Transverse colon (tissue), 4 donors: ENCODE measurements at regions not wholly inside any gene's neighbourhood (a gene's known extent, or its start where the extent isn't known, plus 50 kb on each side); places are given as distances from the start of the nearest gene placed in this dataset.
A peak's percentile ranks its signal among the peaks of the same experiment; 100 is the strongest.

Experiments
- DNase-seq: peaks from one replicate; pipeline ENCODE4 v3.0.0-alpha.2; 2019
- H3K27ac ChIP-seq, 4 donors: fragments of 200-600 bp; sonication (generic); 2 replicates each; pipeline ENCODE4 v1.5.1; 2016 to 2018; ENCODE audit warnings: inconsistent platforms in 4 of 4
- H3K27me3 ChIP-seq: fragments of 200-600 bp; sonication (generic); 2 replicates; pipeline ENCODE4 v1.5.1; 2017; ENCODE audit warnings: inconsistent platforms
- H3K36me3 ChIP-seq, 4 donors: fragments of 200-600 bp; sonication (generic); 2 replicates each; pipeline ENCODE4 v1.5.1; 2017 to 2019; ENCODE audit warnings: inconsistent platforms in 4 of 4
- H3K4me1 ChIP-seq, 4 donors: fragments of 200-600 bp; sonication (generic); 2 replicates each; pipeline ENCODE4 v1.5.1; 2017 to 2020; ENCODE audit warnings: inconsistent platforms in 4 of 4
- H3K4me3 ChIP-seq, 4 donors: fragments of 200-600 bp; sonication (generic); 1 replicate in 1 of 4; 2 replicates in 3 of 4; pipeline versions ENCODE4 v1.5.1 to v1.6.1; 2017 to 2019; ENCODE audit warnings: inconsistent platforms in 4 of 4
- H3K9me3 ChIP-seq, 2 donors: fragments of 200-600 bp; sonication (generic); 2 replicates each; pipeline ENCODE4 v1.5.1; 2017 to 2019; ENCODE audit warnings: inconsistent platforms in 2 of 2
- EP300 ChIP-seq: sonication (generic); formaldehyde crosslinking; IDR thresholded peaks from one replicate; pipeline ENCODE4 v1.6.1; 2017; ENCODE audit warnings: antibody characterized with exemption, low read depth
- POLR2A ChIP-seq: fragments of 450-650 bp; IDR thresholded peaks from one replicate; pipeline ENCODE4 v1.6.1; 2016; ENCODE audit warnings: antibody characterized with exemption, mild to moderate bottlenecking, moderate library complexity
- POLR2AphosphoS5 ChIP-seq, 3 donors: sonication (generic); formaldehyde crosslinking; IDR thresholded peaks; one replicate each; pipeline ENCODE4 v1.6.1; 2016; ENCODE audit warnings: antibody characterized with exemption in 3 of 3
- WGBS, 2 donors: methylation state at CpG; one replicate each; pipeline ENCODE4 v1.1.5; 2018; ENCODE audit warnings: low coverage in 1 of 2; 5-methylcytosine and 5-hydroxymethylcytosine counted together
- in situ Hi-C, 4 donors: fragments of 200-750 bp; cut with MboI; loops; one replicate each; pipeline versions ENCODE4 v1.15.0 to v1.15.1; 2017; ENCODE audit warnings: low sequenced_read_pairs in 3 of 4, low pct_ligation_motif_present in 1 of 4, low pct_unique_long_range_greater_than_20kb in 1 of 4
- intact Hi-C: fragments of 100-400 bp; cut with DNase I; formaldehyde crosslinking; loops from one replicate; pipeline ENCODE4 v1.15.1; 2023; ENCODE audit warnings: low total_unique reads
- TF ChIP-seq, protein P1 (sequence below), 5 experiments: fragments of 200-600 bp in 3 of 5; fragments of 450-650 bp in 2 of 5; sonication (generic) in 3 of 5; IDR thresholded peaks; 1 replicate in 2 of 5; 2 replicates in 3 of 5; pipeline ENCODE4 v1.5.1; 2016 to 2017; ENCODE audit warnings: antibody characterized with exemption in 5 of 5, inconsistent platforms in 3 of 5, mild to moderate bottlenecking in 2 of 5, moderate library complexity in 1 of 5

DNA sequence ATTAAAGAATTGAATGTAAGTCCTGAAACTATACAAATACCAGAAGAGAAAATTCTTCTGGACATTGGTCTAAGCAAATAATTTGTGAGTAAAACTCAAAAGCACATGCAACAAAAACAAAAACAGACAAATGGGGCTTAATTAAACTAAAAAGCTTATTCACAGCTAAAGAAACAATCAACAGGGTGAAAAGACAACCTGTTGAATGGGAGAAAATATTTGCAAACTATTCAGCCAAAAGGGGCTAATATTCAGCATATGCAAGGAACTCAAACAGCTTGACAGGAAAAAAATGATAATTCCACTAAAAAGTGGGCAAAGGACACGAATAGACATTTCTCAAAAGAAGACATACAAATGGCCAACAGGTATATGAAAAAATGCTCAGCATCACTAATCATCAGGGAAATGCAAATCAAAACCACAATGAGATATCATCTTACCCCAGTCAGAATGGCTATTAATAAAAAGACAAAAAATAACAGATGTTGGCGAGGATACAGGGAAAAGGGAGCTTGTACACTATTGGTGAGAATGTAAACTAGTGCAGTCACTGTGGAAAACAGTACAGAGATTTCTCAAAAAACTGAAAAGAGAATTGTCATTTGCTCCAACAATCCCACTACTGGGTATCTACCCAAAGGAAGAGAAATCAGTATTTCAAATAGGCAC, 177.5 kb upstream of the RTL1 start:
- in situ Hi-C loops, result no loop called here
- 72 to 92% methylated on average over 2 of the region's 2 CpGs for WGBS, 2 donors

DNA sequence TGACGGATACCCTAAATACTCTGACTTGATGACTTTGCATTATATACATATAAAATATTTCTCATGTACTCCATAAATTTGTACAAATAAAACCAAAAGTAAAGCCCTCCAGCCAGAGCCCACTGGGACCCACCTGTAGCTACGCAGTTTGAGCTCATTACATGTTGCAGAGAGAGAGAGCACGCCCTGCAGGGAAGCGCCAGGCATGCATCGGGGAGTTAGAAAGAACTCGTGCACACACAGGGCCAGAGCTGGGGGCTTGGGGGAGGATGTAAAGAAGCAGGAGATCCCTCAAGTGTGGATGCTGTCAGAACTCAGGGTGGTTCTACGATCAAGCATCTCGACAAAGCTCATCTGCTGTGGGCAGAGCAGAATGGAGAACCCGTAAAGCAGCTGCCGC, 178.5 kb upstream of the RTL1 start:
- H3K4me1 ChIP-seq, result peaks cover 0 to 8% (median 0%) of the 10 kb centered on the region in 4 donors
- no peaks in the 10 kb centered on the region for H3K36me3 ChIP-seq
- no peak overlapping the region for H3K4me3 ChIP-seq
- no peak overlapping the region for H3K27ac ChIP-seq
- H3K9me3 ChIP-seq, result no peaks in the 10 kb centered on the region
- TF ChIP-seq EP300, result no peak
- TF ChIP-seq, protein P1, sequence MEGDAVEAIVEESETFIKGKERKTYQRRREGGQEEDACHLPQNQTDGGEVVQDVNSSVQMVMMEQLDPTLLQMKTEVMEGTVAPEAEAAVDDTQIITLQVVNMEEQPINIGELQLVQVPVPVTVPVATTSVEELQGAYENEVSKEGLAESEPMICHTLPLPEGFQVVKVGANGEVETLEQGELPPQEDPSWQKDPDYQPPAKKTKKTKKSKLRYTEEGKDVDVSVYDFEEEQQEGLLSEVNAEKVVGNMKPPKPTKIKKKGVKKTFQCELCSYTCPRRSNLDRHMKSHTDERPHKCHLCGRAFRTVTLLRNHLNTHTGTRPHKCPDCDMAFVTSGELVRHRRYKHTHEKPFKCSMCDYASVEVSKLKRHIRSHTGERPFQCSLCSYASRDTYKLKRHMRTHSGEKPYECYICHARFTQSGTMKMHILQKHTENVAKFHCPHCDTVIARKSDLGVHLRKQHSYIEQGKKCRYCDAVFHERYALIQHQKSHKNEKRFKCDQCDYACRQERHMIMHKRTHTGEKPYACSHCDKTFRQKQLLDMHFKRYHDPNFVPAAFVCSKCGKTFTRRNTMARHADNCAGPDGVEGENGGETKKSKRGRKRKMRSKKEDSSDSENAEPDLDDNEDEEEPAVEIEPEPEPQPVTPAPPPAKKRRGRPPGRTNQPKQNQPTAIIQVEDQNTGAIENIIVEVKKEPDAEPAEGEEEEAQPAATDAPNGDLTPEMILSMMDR (IDR thresholded peaks at IDR 0.05), result no peak
- TF ChIP-seq POLR2A, result no peak
- TF ChIP-seq POLR2AphosphoS5 (IDR thresholded peaks at IDR 0.05), result no peak
- DNase-seq, result no peak
- in situ Hi-C loops (no loop called here), intact Hi-C loops (no loop called here)
- peaks cover 48% of the 10 kb centered on the region for H3K27me3 ChIP-seq
- WGBS, 2 donors, result 78 to 100% methylated on average over 1 to 10 of the region's 10 CpGs

More for the DNA sequence above, 177.5 kb upstream of the RTL1 start:
- no peaks in the 10 kb centered on the region for H3K9me3 ChIP-seq
- H3K4me1 ChIP-seq, result peaks cover 0 to 9% (median 0%) of the 10 kb centered on the region in 4 donors
- no peak for DNase-seq
- TF ChIP-seq, protein P1 (IDR thresholded peaks at IDR 0.05), result no peak
- TF ChIP-seq POLR2AphosphoS5 (IDR thresholded peaks at IDR 0.05) (no peak), POLR2A (no peak), EP300 (no peak)
- intact Hi-C loops, result no loop called here
- H3K27me3 ChIP-seq, result peaks cover 58% of the 10 kb centered on the region
- no peak overlapping the region for H3K27ac ChIP-seq
- no peak overlapping the region for H3K4me3 ChIP-seq
- no peaks in the 10 kb centered on the region for H3K36me3 ChIP-seq

DNA sequence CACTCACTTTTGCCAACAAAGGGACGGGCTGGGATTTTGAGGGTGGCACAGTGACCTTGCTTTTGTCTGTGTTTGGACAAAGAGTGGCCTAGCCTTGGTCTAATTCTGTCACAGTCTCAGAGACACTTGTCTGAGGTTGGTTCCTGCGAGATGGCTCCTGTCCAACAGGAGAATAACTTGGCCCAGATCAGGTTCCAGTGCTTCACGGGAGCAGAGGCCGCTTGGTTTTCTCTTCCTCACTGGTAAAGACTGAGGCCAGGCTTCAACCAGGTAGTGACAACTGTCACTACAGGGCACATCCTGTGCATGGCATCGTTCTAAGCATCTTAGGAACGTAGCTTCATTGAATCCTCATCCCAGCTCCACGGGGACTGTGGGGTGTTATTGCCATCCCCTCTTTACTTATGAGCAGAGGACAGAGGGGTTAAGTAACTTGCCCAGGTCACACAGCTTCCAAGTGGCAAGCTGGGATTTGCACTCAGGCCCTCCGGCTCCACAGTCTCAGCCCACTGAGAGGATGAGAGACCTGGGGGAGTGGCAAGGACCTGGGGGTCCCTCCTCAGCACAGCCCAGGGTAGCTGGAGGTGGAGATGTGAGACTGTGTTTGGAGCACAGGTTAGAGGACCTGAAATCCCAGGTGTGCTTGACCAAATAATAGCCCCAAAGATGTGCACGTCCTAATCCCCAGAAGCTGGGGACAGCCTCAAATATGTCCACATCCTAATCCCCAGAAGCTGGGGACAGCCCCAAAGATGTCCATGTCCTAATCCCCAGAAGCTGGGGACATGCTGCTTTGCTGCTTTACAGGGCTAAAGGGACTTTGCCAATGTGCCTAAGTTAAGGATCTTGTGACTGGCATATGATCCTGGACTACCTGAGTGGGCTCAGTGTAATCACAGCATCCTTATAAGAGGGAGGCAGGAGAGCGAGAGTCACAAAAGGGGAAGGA, 179.2 kb upstream of the RTL1 start:
- in situ Hi-C loops (no loop called here), intact Hi-C loops (no loop called here)
- Histone ChIP-seq H3K4me1 (peaks cover 0 to 2% (median 0%) of the 10 kb centered on the region in 4 donors), H3K27me3 (peaks cover 42% of the 10 kb centered on the region), H3K36me3 (no peaks in the 10 kb centered on the region), H3K27ac (no peak overlapping the region), H3K4me3 (no peak overlapping the region), H3K9me3 (no peaks in the 10 kb centered on the region)
- 80% methylated on average over 10 of the region's 10 CpGs; no CpG with 5 or more reads in 1 of the 2 donors for WGBS, 2 donors
- TF ChIP-seq POLR2A (no peak), EP300 (no peak), POLR2AphosphoS5 (IDR thresholded peaks at IDR 0.05) (no peak)
- TF ChIP-seq, protein P1 (IDR thresholded peaks at IDR 0.05), result no peak
- no peak for DNase-seq

DNA sequence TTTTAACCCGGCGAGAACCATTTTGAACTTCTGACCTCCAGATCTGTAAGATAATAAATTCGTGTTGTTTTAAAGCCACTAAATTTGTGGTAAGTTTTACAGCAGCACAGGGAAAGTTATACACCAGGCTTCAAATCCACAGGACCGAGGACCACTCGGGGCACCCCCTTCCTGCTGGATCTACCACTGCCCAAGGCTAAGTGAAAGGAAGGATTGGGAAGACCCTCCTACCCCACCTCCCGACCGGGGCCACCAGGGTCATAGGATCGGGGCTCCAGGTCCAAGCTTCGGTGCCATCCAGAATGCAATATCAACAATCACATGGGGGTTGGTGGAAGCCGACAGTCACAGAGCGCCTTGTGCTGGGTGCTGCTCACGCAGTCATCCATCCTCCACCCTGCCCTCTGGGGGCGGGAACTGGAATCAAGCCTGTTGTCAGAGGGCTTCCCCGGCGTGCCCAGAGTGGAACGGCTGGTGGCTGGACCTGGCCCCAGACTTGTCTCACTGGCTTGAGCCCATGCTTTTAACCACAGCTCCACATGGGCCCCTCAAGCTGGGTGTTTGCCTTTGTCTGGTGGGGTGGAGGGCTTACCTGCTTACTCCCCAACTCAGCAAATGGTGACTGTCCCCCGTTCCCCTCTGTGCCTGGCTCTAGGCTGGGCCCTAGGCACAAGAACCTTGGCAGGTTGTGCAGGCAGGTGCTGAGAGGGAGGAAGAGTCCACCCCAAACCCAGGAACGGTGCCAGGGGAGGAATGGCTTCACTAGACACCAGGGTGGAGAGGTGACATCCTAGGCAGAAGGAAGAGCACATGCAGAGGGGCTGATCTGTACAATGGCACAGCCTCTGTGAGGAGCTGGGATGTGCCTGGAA, 180.3 kb upstream of the RTL1 start:
- DNase-seq, result peak; percentile 8
- 64 to 67% methylated on average over 1 to 18 of the region's 18 CpGs for WGBS, 2 donors
- TF ChIP-seq, protein P1 (IDR thresholded peaks at IDR 0.05), result no peak
- TF ChIP-seq EP300 (no peak), POLR2AphosphoS5 (IDR thresholded peaks at IDR 0.05) (no peak), POLR2A (no peak)

More for the DNA sequence above, 180.3 kb upstream of the RTL1 start:
- Histone ChIP-seq H3K4me3 (no peak overlapping the region), H3K4me1 (no peaks in the 10 kb centered on the region), H3K9me3 (no peaks in the 10 kb centered on the region), H3K27ac (no peak overlapping the region), H3K27me3 (peaks cover 31% of the 10 kb centered on the region), H3K36me3 (no peaks in the 10 kb centered on the region)
- intact Hi-C loops (no loop called here), in situ Hi-C loops (no loop called here)
